Adrenal gland (tissue), 5 donors: ENCODE measurements at regions not wholly inside any gene's neighbourhood (a gene's known extent, or its start where the extent isn't known, plus 50 kb on each side); places are given as distances from the start of the nearest gene placed in this dataset.

Experiments used
- CTCF ChIP-seq, 6 experiments: fragments of 450-650 bp in 4 of 6; fragments of 200-600 bp in 2 of 6; sonication (generic) in 1 of 6; IDR thresholded peaks; 1 replicate in 5 of 6; 2 replicates in 1 of 6; pipeline versions ENCODE4 v1.5.1 to v1.8.0; 2016 to 2021; ENCODE audit warnings: antibody characterized with exemption in 6 of 6, mild to moderate bottlenecking in 2 of 6, moderate library complexity in 1 of 6
- POLR2A ChIP-seq, 2 donors: fragments of 450-650 bp; IDR thresholded peaks; one replicate each; pipeline ENCODE4 v1.6.1; 2017; ENCODE audit warnings: antibody characterized with exemption in 2 of 2, mild to moderate bottlenecking in 2 of 2, moderate library complexity in 1 of 2
- donor health status: DM: no; HTN: no; CAD: no.

DNA sequence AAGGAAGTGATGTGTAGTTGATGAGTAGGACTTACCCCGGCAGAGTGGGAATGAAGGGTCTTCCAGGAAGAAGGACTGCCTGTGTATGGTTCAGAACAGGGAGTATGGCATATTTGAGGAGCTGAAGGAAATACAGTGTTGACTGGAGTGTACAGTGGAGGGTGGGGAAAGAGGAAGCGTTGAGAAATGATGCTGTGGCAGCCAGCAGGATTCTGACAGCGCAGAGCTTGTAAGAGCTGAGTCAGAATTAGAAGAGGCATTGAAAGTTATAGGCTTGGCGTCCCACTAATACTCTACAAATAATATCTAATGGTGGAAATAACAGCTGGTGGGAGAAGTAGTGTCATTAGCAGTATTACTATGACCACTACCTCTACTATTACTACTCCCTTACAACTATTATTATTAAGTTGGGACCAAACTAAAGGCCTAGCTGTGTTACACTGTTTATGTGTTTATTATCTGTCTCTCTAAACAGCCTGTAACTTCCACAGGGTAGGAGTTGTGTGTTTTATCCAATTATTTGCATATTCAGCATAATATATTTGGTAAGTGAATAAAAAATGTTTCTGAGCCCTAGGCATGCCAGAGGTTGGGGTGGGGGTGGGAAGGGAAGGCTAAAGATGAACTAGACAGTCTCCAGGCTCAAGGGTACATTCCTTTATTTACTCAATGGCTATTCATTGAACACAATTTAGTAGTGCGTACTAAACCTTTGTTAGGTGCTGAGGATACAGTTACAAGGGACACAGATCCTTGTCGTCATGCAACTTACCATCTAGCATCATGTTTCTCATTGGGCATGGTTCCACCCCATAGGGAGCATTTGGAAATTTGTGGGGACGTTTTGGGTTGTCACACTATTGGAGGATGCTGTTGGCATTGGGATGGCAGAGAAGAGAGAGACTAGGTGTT lies 428.8 kb upstream of the ONECUT1 start:
- no peak for TF ChIP-seq CTCF (IDR thresholded peaks at IDR 0.05)
- TF ChIP-seq POLR2A (IDR thresholded peaks at IDR 0.05): no peak
